Superior temporal gyrus (tissue), 1 donor: ENCODE measurements at regions not wholly inside any gene's neighbourhood (a gene's known extent, or its start where the extent isn't known, plus 50 kb on each side); places are given as distances from the start of the nearest gene placed in this dataset.

ENCODE experiments used
- DNase-seq: peaks from one replicate; pipeline ENCODE4 v3.0.0-alpha.2; 2016; ENCODE audit errors: extremely low spot score

DNA sequence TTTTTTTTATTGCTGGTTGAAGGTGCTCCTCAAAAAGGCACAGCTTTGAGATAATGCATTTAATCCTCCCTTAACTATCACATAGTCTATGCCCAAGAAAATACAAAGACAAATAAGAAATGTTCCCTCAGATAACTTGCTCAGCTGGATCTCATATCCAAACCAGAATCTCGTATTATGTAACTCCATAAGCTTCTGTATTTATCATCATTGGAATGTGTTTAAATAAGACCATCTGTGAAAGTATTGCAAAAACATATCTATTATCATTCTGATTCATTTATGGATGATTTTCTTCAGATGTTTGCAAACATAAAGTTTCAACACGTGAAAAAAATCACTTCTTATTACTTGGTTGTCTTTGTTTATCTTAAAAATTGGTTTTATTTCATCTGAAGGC is 190.9 kb downstream of the IRS2 start:
- DNase-seq, result no peak

DNA sequence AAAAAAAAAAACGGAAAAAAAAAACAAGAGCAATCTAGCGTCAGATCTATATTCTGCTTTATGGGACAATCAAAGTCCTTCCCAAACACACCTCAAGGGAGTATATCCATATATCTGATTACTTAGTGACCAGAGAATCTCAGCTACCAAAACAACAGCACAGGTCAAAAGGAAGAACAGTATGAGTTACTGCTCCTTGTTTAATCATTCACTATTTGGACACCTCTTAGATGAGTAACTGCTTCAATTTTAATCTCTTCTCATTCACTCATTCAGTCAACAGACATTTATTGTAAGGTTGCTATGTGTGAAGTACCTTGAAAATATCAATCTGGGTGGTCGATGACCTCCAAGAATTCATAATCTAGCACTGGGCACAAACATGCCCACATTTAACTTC is 193.2 kb downstream of the IRS2 start:
- no peak for DNase-seq

DNA sequence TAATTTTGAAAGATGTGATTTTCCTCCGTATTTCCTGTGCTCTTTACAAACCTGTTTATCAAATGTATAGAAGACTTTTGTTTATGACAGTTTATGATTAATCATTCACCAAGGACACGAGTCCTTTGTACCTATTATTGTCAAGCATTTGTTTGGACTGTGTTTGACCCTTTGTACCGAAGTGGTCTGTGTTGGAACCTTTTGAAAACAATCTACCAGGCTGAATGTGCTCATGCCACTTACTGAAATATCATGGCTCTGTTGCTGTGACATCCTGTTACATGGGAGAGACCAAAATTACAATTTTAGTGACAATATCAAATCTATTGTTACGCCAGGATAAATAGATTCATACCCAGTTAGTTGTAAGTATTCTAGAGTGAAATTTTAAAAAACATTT is 193.6 kb downstream of the IRS2 start:
- no peak for DNase-seq

DNA sequence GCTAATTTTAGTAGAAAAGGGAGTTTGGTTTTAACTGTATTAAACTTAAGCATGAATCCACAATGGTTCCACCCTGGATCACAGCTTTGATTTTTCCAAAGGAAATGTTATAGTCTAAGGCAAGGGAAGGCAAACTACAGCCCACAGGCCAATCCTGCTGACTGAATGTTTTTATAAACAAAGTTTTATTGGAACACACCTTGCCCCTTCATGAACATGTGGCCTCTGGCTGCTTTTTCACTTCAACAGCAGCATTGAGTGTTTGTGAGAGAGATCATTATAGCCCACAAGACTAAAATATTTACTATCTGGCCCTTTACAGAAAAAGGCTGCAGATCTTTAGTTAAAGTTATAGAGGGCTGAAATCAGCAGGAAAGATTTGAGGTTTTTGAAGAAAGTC is 198.7 kb downstream of the IRS2 start:
- no peak for DNase-seq

DNA sequence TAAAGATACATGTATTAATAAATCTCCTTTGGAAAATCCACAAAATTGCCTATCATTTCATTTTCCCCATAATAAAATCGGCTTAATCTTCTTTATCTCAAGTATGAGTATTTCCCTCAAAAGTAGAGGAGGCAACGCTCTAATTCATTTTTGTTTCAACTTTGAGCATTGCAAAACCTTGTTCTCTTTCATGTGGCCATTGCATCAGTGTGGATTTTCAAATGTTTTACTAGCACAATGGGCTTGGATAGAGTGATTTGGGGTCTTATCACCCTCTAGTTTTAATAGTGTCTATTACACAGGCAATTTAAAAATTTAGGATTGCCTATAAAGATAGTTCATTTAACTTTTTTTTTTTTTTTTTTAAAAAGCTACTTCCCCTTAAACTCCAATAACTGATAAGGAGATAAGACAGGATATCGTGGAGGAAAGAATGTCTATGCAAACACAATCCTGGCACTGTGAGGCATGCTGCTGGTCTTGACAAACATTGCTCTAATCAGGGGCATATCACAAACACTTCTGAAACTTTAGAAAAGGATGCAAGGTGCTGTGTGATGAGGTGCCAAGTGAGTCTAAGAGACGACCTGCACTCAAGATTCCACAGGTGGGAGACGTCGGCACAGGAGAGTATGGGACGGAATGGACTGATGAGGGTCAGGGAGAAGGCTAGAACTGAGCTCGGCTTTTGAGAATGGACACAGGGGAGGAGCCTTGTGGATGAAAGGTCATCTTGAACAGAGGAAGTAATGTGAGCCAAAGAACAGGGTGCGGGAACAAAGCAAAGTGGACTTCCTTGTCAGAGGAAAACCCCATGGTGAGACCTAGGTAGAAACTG is 199.7 kb downstream of the IRS2 start:
- no peak for DNase-seq

DNA sequence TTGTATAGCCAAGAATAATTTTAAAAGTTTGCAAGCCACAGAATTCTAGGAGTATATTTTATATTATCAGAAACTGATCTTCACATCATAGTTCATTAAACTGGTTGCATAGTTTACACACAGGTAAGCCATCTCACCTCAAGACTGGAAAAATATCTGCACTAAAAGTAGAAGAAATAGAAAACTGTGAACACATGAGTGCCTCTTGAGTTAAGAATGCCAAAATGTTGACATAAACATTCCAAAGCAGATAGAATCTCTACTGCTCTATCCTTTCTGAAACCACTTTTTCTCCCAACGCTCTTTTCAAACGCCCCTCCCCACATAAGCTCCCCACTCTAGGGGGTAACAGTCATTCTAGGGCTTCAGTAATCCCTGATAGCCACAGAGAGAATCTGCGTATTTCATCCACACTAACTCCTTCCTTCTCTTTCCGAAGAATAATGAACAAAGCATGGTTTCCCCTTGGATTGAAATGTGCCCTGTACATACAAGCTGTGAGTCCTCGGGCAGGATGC is 201.5 kb downstream of the IRS2 start:
- peak; percentile 14 for DNase-seq

DNA sequence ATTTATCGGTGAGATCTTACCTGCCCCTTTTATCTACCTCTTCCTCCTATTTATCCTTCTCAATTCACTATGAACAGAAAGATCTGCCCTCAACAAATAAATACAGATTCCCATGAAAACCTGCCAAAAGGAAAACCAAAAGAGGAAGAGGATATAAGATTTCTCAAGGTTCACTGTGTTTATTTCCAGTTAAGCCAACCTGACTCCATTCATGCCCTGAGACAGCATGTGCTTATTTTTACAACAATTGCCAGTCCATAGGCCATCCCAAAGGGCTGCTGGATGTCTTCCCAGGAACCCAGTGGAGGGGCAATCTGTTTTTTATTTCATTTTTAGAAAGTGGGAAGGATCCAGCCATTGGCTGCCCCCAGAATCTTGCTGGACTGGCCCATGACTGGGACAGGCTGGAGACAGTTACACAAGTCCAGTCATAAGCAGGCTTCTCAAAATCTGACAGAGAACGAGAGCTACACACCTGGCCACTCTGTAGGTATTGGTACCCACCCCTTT is 209.1 kb downstream of the IRS2 start:
- DNase-seq, result no peak

DNA sequence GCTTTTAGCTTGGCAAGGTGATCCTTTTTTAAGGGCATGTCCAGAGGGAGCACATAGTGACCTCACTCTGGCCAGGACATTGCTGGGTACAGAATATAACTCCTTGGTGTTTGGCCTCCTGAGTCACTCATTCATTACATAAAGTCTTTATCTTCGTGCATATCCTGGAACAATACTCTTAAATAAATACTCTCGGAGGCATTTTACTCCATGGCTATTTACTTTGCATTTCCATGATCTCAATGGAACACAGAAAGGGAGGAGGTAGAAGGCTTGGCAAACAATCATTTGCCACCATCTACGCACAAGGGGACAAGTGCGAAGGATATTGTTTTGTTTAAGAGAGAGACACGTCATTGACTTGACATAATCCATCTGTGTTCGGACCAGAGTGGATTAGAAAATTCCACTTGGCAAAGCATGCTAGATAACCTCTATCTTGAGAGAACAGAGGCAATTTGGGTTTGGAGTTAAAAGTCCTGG is 210.0 kb downstream of the IRS2 start:
- DNase-seq, result no peak

DNA sequence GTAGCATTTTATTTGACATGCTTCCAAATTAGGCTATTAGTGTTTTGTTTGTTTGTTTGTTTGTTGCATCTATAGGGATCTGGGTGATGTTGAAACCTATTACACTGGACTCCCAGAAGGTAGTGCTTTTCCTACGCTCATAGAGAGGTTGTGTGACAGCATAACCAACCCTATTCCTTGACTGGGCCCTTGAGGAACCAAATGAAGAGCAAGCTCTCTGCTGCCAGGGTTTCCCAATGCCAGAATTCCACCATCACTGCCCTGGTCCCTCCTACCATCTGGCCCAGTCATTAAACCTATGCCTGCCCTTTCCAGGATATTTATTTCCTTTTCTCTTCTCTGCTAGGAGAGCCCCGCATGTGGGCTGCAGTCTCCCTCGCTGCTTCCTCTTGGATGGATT is 210.6 kb downstream of the IRS2 start:
- no peak for DNase-seq

DNA sequence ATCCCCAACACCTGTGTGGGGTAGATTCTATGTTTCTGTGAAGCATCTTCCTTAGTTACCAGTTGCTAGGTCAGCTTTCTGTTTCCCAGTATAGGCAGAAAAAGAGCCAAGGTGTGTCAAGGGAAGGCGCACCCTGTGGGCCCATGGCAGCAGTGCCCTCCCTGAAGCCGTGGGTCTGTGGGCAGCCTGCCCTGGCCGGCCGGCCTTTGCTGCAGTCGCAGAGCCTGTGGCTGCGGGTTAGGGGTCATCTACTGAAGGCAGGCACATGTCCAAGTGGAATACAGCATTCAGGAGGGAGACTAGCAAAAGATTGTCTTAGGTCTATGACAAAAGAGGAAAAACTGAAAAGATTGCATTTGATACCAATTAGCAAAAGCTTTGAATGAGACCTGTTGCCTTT is 214.0 kb downstream of the IRS2 start:
- no peak for DNase-seq

DNA sequence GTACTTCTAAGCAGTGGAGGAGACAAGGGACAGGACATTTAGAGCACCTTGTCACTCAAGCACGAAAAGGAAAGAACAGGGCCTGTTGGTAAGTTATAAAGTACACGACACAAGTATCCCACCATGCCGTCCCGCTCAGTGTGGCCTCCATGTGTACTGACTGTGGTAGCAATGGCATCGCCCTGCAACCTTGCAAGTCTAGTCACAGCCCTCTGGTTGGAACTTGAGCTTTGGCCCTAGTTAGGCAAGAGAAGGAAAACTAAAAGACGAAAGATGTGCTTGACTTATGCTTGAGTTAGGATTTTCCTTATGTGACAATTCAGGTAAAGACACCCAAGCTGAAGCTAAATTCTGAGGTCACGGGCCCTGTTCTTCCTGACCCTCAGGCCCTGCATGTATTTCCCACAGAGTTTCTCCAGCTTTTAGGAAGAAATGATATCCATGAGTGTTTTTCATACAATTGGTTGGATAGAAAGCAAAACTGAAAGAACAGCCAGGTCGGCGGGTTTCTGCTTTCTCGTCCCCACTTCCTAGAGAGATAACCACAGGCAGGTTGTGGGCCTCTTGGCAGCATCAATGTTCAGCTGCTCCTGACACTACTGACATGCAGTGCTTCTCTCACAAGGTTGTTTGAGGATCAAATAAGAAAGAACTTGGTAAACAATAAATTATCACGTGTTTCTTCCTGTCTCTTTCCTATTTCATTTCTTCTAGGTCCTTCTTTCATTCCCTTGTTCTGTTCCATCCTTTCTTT is 216.2 kb downstream of the IRS2 start:
- no peak for DNase-seq

DNA sequence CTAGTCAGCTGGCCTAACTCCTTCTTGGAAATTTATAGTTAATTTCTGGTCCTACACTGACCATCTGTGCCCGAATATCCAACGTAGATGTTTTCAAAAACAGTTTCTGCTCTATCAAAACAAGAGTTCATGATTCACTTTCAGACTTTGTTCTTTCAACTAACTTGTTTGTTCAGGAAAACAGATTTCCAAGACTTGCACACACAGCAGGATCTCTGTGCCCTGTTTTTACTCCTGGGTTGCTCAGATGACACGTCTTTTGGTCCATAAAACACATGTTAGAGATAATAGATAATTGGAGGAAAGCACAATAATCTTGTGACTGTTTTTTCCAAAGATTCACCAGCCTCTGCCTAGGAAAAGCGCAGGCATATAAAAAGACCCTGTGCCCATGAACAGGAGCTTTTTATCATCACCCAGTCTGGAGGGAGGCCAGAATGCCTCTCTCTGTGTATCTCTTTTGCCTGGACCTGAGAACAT is 218.0 kb downstream of the IRS2 start:
- DNase-seq, result no peak

DNA sequence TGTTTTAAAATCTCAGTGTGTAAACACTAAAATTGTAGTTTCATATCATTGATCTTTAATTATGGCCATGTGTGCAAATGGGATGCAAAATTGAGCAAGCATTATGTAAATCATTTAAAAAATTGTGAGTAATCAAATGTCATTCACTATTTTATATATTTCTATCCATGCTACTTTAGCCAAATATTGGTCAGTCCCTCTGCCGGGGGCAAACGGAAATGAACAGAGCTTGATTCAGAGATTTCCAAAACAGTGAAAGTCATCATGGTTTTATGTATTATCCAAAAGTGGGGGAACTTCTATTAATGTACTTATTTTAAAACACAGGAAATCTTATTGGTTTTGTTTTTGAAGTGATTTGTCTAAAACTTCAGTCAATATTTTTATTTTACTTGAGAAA is 219.1 kb downstream of the IRS2 start:
- DNase-seq, result no peak

DNA sequence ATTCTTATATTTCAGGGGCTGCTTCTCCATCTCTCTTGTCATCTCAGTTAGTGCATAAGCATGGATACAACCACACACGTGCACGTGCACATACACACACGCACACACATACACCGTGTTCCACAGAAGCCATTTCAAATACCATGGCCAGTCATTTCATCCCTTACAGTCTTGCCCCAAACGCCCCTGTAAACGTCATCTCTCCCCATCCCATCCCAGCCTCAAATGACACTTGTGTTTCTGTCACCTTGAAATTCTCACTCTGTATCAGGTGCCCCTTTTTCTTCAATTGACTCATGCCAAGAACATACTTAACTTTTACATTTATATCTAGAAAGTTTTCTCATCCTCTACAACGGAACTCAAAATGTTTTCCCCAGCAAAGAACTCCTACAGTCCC is 220.5 kb downstream of the IRS2 start:
- DNase-seq, result no peak

DNA sequence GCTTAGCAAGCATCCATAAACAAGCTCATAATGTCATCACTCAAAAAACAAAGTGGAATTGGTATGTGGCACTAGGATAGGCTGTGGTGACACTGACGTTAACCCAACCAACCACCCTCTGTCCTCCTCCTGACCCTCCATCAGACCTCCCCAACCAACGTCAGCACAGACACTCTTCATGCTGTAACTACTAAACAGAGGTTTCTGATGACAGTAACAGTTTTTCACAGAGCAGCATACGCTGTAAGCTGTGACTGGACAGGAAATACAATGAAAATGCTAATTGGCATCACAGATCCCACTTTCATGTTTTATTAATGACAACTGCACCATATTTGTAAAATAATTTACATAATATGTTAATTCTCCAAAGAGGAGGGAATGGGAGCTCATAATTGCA is 238.0 kb downstream of the IRS2 start:
- DNase-seq, result no peak

DNA sequence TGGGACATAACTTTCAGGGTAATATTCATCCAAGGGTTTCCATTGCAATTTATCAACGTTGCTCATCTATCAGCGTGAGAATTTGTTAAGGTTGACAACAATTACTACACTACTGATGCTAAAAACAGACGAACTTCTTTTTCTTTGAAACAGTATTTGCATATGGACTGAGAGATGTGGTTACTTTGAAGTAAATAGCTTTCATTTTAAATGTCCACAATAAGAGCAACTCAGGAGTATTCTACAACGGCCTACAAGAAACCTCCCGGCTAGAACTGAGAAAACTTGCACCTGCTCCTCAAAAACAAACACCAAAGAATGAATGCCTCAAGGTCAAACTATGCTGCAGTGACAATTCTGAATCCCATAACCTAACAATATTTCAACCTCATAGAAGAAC is 238.4 kb downstream of the IRS2 start:
- DNase-seq, result no peak

DNA sequence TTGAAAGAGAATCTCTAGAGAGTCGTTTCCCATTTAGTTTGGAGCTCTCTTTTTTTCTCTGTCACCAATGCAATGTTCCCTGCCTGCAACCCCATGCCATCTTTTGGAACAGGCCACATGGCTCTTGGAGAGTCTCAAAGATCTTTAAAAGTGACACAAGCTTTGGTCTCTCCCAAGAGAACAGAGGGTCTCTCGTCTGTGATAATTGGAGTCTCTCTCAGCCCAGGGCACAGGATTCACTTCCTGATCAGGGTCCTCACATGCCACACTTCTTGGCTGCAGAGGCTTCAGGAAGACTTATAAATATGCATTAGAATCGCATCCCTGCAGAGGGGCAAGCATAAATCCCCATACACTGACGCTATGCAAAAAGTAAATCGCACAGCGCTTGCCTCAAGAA is 240.5 kb downstream of the IRS2 start:
- no peak for DNase-seq

DNA sequence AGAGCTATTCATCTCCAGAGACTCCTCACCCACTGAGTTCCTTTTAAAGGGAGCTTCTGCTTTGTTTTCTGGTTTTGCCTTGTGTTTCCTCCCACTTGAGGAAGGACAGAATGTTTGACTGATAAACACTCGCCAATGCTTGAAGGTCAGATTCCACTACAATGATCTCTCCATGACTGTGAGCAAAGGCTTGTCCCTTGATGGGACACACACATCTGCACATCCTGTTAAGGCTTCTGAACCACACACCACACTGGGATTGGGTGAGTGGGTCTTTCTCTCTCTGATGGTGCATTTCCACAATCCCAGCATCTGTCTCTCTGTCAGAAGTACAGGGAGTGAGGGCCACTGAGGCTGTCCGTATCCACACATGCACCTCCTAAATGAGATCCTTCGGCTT is 245.3 kb downstream of the IRS2 start:
- no peak for DNase-seq

DNA sequence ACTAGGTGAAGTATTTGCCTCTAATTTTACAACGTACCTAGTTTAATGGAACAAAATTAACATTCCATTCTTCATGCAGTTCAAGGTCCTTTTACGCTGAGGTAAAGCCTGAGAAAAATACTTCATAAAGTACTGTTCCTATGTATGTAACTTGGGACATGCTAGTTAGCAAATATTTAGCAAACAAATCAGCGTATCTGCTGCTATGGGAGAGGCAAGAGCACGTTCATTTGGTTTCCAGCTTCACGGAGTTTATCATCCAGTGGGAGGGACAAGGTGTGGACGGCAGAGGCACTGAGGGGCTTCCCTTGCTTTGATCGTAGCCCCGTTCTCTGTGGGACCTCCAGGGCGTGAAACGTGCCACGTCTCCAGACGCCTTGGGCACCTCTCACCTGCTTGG is 248.8 kb downstream of the IRS2 start:
- DNase-seq, result no peak

DNA sequence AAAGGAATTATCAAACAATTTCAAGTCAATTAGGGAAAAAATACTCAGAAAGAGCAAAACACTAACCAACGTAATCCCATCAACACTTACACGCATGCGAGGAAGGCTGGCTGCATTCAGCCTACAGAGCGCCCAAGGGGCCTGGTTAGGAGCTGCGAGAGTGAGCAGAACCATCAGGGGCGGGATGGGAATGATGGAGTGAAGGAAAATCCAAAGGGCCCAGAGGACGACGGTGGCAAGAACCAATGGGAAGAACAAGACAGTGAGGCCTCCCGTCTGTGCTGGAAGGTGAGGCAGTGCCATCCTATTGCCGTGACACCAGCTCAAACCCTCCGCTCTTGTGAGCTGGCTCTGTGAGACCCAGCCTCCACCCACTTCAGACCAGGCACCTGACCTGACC is 253.0 kb downstream of the IRS2 start:
- no peak for DNase-seq

DNA sequence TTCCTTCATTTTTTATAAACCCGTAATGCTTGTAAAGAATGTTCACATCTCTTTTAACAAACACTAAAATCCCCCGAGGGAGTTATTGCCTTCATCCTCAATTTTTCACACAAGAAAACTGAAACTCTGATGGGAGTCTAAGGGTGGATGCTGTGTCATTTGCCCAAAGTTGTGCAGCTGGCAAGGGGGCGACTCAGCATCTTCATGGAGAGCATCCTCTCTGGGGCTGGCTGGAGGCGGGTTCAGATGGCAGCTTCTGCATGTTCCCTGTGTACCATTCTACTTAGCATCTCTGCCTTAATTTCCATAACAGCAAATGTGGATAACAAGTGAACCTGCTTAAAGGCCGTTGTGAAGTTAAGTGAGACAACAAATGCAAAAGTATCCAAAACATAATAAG is 256.4 kb downstream of the IRS2 start:
- DNase-seq, result no peak

DNA sequence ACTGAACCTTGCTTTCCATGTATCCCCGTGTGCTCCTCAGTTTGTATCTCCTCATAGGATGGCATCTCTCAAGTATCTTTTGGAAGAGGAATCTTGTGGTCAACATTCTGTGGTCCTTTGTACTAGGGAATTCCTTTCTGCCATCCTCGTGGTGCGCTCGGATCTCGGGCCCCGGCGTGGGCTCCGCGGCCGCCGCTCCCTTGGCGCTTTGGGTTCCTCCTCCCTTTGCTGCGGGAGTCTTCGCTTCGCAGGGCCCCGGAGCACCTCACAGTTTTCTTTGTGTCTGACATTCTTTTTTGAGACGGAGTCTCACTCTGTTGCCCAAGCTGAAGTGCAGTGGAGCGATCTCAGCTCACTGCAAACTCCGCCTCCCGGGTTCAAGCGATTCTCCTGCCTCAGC is 264.7 kb downstream of the IRS2 start:
- DNase-seq, result no peak

DNA sequence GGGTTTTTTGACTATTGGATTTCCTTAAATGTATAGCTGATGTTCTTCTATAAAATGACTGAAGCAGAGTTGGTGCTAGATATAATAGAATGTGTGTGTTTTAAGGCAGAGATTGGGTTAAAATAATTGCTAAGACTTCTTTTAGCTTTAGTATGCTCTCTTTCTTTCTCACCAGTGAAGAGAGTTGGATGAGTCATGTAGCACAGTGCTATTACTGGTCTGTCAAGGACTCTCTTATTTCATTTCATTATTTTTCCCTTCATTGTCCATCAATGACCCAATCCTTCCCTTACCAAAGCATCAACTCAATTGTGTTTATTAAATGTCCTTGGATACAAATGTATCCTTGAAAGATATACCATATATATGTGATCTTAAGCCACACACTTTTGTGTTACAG is 268.9 kb downstream of the IRS2 start:
- peak; percentile 21 for DNase-seq
